ENCODE measurements at regions not wholly inside any gene's neighbourhood (a gene's known extent, or its start where the extent isn't known, plus 50 kb on each side); places are given as distances from the start of the nearest gene placed in this dataset.
A peak's percentile ranks its signal among the peaks of the same experiment; 100 is the strongest.

GRCh38 chr2:120820263-120820952 is 84.7 kb downstream of the GLI2 start:
- H3K4me3 ChIP-seq (IDR thresholded peaks at IDR 0.05; ENCODE audit: insufficient read depth, low read depth, low read length): no peak overlapping the region
- H3K9ac ChIP-seq: no peak overlapping the region
- no peaks in the 10 kb centered on the region for H4K20me1 ChIP-seq (ENCODE audit: insufficient read depth)
- no peaks in the 10 kb centered on the region for H3K79me2 ChIP-seq (ENCODE audit: insufficient read depth, low read depth)
- peak overlapping the region; percentile 49; the same call in 1 of the 2 replicates for H2AFZ ChIP-seq (ENCODE audit: low read depth)
- TF ChIP-seq CTCF (conservative IDR thresholded peaks at IDR 0.05; ENCODE audit: low read depth, low read length): no peak
- no peaks in the 10 kb centered on the region for H3K36me3 ChIP-seq (ENCODE audit: insufficient read depth)
- H3K27me3 ChIP-seq (ENCODE audit: insufficient read depth, low read depth): no peaks in the 10 kb centered on the region
- no peak overlapping the region for H3K27ac ChIP-seq
- peaks cover 5% of the 10 kb centered on the region for H3K4me1 ChIP-seq (ENCODE audit: low read depth, poor library complexity, severe bottlenecking)
- no peak overlapping the region; the same call in 1 of the 2 replicates for H3K4me2 ChIP-seq

DNA sequence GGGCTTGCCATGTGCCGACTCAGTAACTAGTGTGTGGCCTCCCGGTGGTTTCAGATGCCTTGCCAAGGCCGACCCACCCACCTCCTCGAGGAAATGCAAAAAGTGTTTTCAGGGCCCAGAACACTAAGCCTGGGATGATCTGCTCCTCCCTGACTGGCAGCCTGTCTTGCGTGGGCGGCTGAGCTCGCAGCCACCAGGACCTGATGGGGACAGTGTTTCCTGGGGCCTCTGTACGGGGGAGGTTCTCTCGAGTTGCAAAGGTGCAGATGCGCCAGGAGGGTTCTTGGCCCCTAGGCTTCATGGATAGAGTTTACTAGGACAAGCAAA is 85.2 kb downstream of the GLI2 start:
- H3K4me3 ChIP-seq (IDR thresholded peaks at IDR 0.05; ENCODE audit: insufficient read depth, low read depth, low read length): no peak overlapping the region
- H4K20me1 ChIP-seq (ENCODE audit: insufficient read depth): no peaks in the 10 kb centered on the region
- no peaks in the 10 kb centered on the region for H3K79me2 ChIP-seq (ENCODE audit: insufficient read depth, low read depth)
- H3K27ac ChIP-seq: no peak overlapping the region
- H3K4me2 ChIP-seq: no peak overlapping the region; the same call in 1 of the 2 replicates
- H2AFZ ChIP-seq (ENCODE audit: low read depth): peak overlapping the region; percentile 49; the same call in 1 of the 2 replicates
- H3K4me1 ChIP-seq (ENCODE audit: low read depth, poor library complexity, severe bottlenecking): peaks cover 5% of the 10 kb centered on the region
- no peak for TF ChIP-seq CTCF (conservative IDR thresholded peaks at IDR 0.05; ENCODE audit: low read depth, low read length)
- H3K27me3 ChIP-seq (ENCODE audit: insufficient read depth, low read depth): no peaks in the 10 kb centered on the region
- no peak overlapping the region for H3K9ac ChIP-seq
- no peaks in the 10 kb centered on the region for H3K36me3 ChIP-seq (ENCODE audit: insufficient read depth)

DNA sequence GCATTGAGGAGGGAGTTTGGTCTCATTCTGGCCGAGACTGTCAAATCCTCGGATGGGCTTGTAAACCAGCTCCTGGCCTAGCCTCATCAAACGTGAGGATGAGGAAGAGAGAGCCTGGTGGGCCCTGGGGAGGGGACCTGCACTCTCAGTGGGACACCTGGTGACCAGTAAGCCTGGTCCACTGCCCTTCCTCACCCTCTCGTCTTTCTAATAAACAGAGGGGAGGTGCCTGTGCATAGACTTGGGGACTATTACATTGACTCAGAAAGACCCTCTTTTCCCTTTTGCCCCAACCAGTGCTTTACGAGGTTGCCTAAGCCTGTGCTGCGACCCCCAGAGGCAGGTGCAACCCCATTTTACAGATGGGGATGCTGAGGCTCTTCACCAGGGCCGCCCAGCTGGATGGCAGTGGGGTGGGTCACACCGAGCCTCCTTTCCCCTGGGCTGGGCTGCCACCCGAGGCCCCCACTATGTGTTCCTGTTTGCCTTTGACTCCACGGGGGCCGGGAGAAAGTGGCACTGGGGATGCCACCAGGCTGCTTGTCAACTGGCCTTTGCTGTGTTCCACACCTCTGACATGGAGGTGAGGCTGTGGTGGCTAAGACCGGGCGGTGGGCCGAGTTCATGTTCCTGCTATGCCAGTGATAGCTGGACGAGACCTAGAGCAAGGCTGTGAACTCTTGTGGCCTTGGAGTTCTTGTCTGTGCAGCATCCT is 85.9 kb downstream of the GLI2 start:
- Histone ChIP-seq H3K4me3 (IDR thresholded peaks at IDR 0.05; ENCODE audit: insufficient read depth, low read depth, low read length) (no peak overlapping the region), H3K4me2 (no peak overlapping the region), H3K4me1 (ENCODE audit: low read depth, poor library complexity, severe bottlenecking) (peaks cover 5% of the 10 kb centered on the region), H3K27me3 (ENCODE audit: insufficient read depth, low read depth) (no peaks in the 10 kb centered on the region), H4K20me1 (ENCODE audit: insufficient read depth) (no peaks in the 10 kb centered on the region), H3K79me2 (ENCODE audit: insufficient read depth, low read depth) (no peaks in the 10 kb centered on the region), H3K36me3 (ENCODE audit: insufficient read depth) (no peaks in the 10 kb centered on the region), H3K27ac (no peak overlapping the region), H2AFZ (ENCODE audit: low read depth) (no peak overlapping the region), H3K9ac (no peak overlapping the region)
- TF ChIP-seq CTCF (conservative IDR thresholded peaks at IDR 0.05; ENCODE audit: low read depth, low read length): no peak

GRCh38 chr2:120822933-120823332 is 87.3 kb downstream of the GLI2 start:
- no peaks in the 10 kb centered on the region for H3K36me3 ChIP-seq (ENCODE audit: insufficient read depth)
- no peaks in the 10 kb centered on the region for H3K79me2 ChIP-seq (ENCODE audit: insufficient read depth, low read depth)
- H3K27ac ChIP-seq: no peak overlapping the region
- H3K4me2 ChIP-seq: no peak overlapping the region
- peaks cover 5% of the 10 kb centered on the region for H3K4me1 ChIP-seq (ENCODE audit: low read depth, poor library complexity, severe bottlenecking)
- H4K20me1 ChIP-seq (ENCODE audit: insufficient read depth): no peaks in the 10 kb centered on the region
- H3K27me3 ChIP-seq (ENCODE audit: insufficient read depth, low read depth): no peaks in the 10 kb centered on the region
- no peak overlapping the region for H3K9ac ChIP-seq
- no peak overlapping the region for H3K4me3 ChIP-seq (IDR thresholded peaks at IDR 0.05; ENCODE audit: insufficient read depth, low read depth, low read length)
- no peak for TF ChIP-seq CTCF (conservative IDR thresholded peaks at IDR 0.05; ENCODE audit: low read depth, low read length)
- H2AFZ ChIP-seq (ENCODE audit: low read depth): no peak overlapping the region

Data from KMS-11 (cell line).